Activated CD4-positive, alpha-beta memory T cell treated with anti-CD3 and anti-CD28 coated beads for 36 hours (primary cell): ENCODE measurements at regions not wholly inside any gene's neighbourhood (a gene's known extent, or its start where the extent isn't known, plus 50 kb on each side); places are given as distances from the start of the nearest gene placed in this dataset.

Experiments
- CTCF ChIA-PET: fragments of 350-600 bp; sonication (Branson Sonifier 250); formaldehyde crosslinking; loops from one replicate; lab custom pipeline; 2021; ENCODE audit warnings: antibody characterized with exemption, inconsistent platforms; lab: Charles Lee
- POLR2A ChIA-PET: fragments of 350-600 bp; sonication (Branson Sonifier 250); formaldehyde crosslinking; loops from one replicate; lab custom pipeline; 2021; ENCODE audit warnings: antibody characterized with exemption; lab: Charles Lee
- DNase-seq: peaks from one replicate; pipeline ENCODE4 v3.0.0-alpha.2; 2020
- H3K27ac Mint-ChIP-seq: one replicate; pipeline ENCODE4 v1.8.0; 2021; ENCODE audit warnings: mixed read lengths
- H3K27me3 Mint-ChIP-seq: one replicate; pipeline ENCODE4 v1.8.0; 2021; ENCODE audit warnings: mixed read lengths
- H3K36me3 Mint-ChIP-seq: one replicate; pipeline ENCODE4 v1.8.0; 2021; ENCODE audit warnings: mixed read lengths
- H3K4me1 Mint-ChIP-seq: one replicate; pipeline ENCODE4 v1.8.0; 2021; ENCODE audit warnings: low read depth, mixed read lengths
- H3K4me3 Mint-ChIP-seq: one replicate; pipeline ENCODE4 v1.8.0; 2021; ENCODE audit warnings: mild to moderate bottlenecking, mixed read lengths
- H3K9me3 Mint-ChIP-seq: one replicate; pipeline ENCODE4 v1.8.0; 2021; ENCODE audit warnings: mixed read lengths
- intact Hi-C: fragments of 100-400 bp; cut with micrococcal nuclease; formaldehyde crosslinking; loops from one replicate; pipeline ENCODE4 v1.15.1; 2023

- peaks cover 4% of the 10 kb centered on the region for H3K9me3 Mint-ChIP-seq
- H3K4me3 Mint-ChIP-seq = no peak overlapping the region
- DNase-seq = no peak
- no peaks in the 10 kb centered on the region for H3K36me3 Mint-ChIP-seq
- POLR2A ChIA-PET = no interaction called here
- intact Hi-C loops = no loop called here
- no peaks in the 10 kb centered on the region for H3K27me3 Mint-ChIP-seq
- CTCF ChIA-PET = interaction anchor here (1.1 kb wide), 1 partner anchor 616 kb away, joined by 3 read pairs; no protein-coding TSS in a partner anchor
- H3K4me1 Mint-ChIP-seq = no peaks in the 10 kb centered on the region
- no peak overlapping the region for H3K27ac Mint-ChIP-seq
These were observed 176.0 kb upstream of the COL3A1 start for GRCh38 chr2:188798159-188798558.

GRCh38 chr2:188805219-188805618 lies 169.0 kb upstream of the COL3A1 start:
- Mint-ChIP-seq H3K4me1 (no peaks in the 10 kb centered on the region), H3K4me3 (no peak overlapping the region), H3K36me3 (no peaks in the 10 kb centered on the region), H3K27ac (no peak overlapping the region), H3K27me3 (no peaks in the 10 kb centered on the region), H3K9me3 (peaks cover 7% of the 10 kb centered on the region)
- ChIA-PET CTCF (no interaction called here), POLR2A (interaction anchor here (0.7 kb wide), 1 partner anchor 1330 kb away, joined by 3 read pairs; no protein-coding TSS in a partner anchor)
- no peak for DNase-seq
- intact Hi-C loops = no loop called here

GRCh38 chr2:188808947-188809355 lies 165.2 kb upstream of the COL3A1 start:
- ChIA-PET POLR2A (no interaction called here), CTCF (no interaction called here)
- no peak overlapping the region for H3K4me3 Mint-ChIP-seq
- no peaks in the 10 kb centered on the region for H3K9me3 Mint-ChIP-seq
- no peak for DNase-seq
- intact Hi-C loops = no loop called here
- H3K4me1 Mint-ChIP-seq = no peaks in the 10 kb centered on the region
- H3K27ac Mint-ChIP-seq = no peak overlapping the region
- H3K36me3 Mint-ChIP-seq = no peaks in the 10 kb centered on the region
- H3K27me3 Mint-ChIP-seq = no peaks in the 10 kb centered on the region

GRCh38 chr2:188810586-188810985 lies 163.6 kb upstream of the COL3A1 start:
- intact Hi-C loops = no loop called here
- Mint-ChIP-seq H3K36me3 (no peaks in the 10 kb centered on the region), H3K4me1 (no peaks in the 10 kb centered on the region), H3K27me3 (no peaks in the 10 kb centered on the region), H3K9me3 (no peaks in the 10 kb centered on the region), H3K4me3 (no peak overlapping the region), H3K27ac (no peak overlapping the region)
- ChIA-PET POLR2A (no interaction called here), CTCF (interaction anchor here (1.4 kb wide), 1 partner anchor 173 kb away, joined by 3 read pairs; no protein-coding TSS in a partner anchor)
- DNase-seq = no peak

- ChIA-PET POLR2A (no interaction called here), CTCF (interaction anchor here (1.4 kb wide), 1 partner anchor 172 kb away, joined by 3 read pairs; no protein-coding TSS in a partner anchor)
- no peak for DNase-seq
- no peaks in the 10 kb centered on the region for H3K9me3 Mint-ChIP-seq
- no peak overlapping the region for H3K27ac Mint-ChIP-seq
- no peaks in the 10 kb centered on the region for H3K36me3 Mint-ChIP-seq
- intact Hi-C loops = no loop called here
- H3K4me3 Mint-ChIP-seq = no peak overlapping the region
- no peaks in the 10 kb centered on the region for H3K27me3 Mint-ChIP-seq
- H3K4me1 Mint-ChIP-seq = no peaks in the 10 kb centered on the region
These were observed 162.7 kb upstream of the COL3A1 start for GRCh38 chr2:188811522-188811921.

DNA sequence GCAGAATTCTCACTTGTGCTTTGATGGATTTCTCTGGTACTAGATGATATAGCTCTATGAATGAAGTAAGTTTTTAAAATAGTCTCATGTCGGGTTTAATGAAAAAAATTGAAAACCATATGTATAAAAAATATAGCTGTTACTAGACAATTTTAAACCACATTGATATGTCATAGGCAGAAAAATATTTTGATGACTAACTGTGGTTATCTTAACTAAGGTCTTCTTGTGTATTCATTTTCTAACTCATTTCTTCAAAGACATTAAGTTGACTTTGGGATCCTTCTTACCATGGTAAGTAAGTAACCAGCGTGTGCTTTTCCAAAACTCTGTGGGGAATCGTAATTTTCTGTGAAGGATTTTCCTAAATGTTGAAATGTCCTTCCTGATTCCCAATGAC lies 160.9 kb upstream of the COL3A1 start:
- no peaks in the 10 kb centered on the region for H3K36me3 Mint-ChIP-seq
- no peak overlapping the region for H3K4me3 Mint-ChIP-seq
- POLR2A ChIA-PET = no interaction called here
- H3K9me3 Mint-ChIP-seq = no peaks in the 10 kb centered on the region
- no peak for DNase-seq
- H3K27ac Mint-ChIP-seq = no peak overlapping the region
- H3K4me1 Mint-ChIP-seq = no peaks in the 10 kb centered on the region
- CTCF ChIA-PET = no interaction called here
- intact Hi-C loops = no loop called here
- no peaks in the 10 kb centered on the region for H3K27me3 Mint-ChIP-seq

DNA sequence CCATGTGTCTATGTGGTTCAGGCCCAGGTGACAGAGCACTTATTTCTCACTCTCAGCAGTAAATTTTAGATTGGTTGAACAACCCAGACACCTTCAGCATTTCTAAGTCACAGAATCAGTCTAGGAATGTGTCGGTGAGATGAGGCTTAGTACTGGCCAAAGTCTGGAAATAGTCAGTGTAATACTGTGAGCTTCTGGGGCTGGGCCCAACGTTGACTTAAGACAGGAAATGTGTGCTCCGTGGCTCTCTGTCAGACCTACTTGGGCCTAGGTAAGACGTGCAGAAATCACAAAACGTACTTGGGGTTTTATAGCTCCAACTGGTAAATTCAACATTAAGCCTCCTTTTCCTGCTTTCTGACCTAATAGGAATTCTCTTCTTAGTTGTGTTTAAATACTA lies 160.3 kb upstream of the COL3A1 start:
- Mint-ChIP-seq H3K9me3 (no peaks in the 10 kb centered on the region), H3K27me3 (no peaks in the 10 kb centered on the region), H3K4me3 (no peak overlapping the region), H3K36me3 (no peaks in the 10 kb centered on the region), H3K27ac (no peak overlapping the region), H3K4me1 (no peaks in the 10 kb centered on the region)
- intact Hi-C loops = no loop called here
- CTCF ChIA-PET = no interaction called here
- DNase-seq = no peak
- POLR2A ChIA-PET = no interaction called here

GRCh38 chr2:188819011-188819410 lies 155.2 kb upstream of the COL3A1 start:
- Mint-ChIP-seq H3K9me3 (no peaks in the 10 kb centered on the region), H3K36me3 (no peaks in the 10 kb centered on the region), H3K27ac (no peak overlapping the region), H3K4me3 (no peak overlapping the region), H3K27me3 (no peaks in the 10 kb centered on the region), H3K4me1 (no peaks in the 10 kb centered on the region)
- intact Hi-C loops = no loop called here
- CTCF ChIA-PET = no interaction called here
- no peak for DNase-seq
- POLR2A ChIA-PET = no interaction called here

DNA sequence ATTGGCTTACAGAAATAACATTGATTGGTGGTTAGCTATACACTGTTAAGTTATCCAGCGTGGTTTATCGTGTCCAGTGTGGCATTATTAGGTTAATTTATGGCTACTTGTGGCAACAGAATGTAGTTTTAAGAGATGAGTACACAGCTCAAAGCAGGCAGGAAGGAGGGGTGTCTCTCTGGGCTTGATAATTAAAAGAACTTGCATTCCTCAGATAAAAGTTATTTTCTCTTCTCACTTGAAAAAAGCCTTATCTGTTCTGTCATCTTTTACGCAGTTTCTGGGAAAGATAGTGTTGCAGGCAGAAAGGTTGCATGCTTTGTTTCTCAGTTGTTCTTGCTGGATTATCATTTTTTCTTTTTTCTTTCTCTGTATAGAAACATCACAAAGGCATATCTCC lies 154.4 kb upstream of the COL3A1 start:
- intact Hi-C loops = no loop called here
- H3K27ac Mint-ChIP-seq = no peak overlapping the region
- POLR2A ChIA-PET = no interaction called here

GRCh38 chr2:188820576-188820975 lies 153.6 kb upstream of the COL3A1 start:
- ChIA-PET POLR2A (no interaction called here), CTCF (no interaction called here)
- no peak overlapping the region for H3K27ac Mint-ChIP-seq
- no peaks in the 10 kb centered on the region for H3K36me3 Mint-ChIP-seq
- no peaks in the 10 kb centered on the region for H3K9me3 Mint-ChIP-seq
- H3K4me1 Mint-ChIP-seq = no peaks in the 10 kb centered on the region
- no peak overlapping the region for H3K4me3 Mint-ChIP-seq
- DNase-seq = no peak
- H3K27me3 Mint-ChIP-seq = no peaks in the 10 kb centered on the region
- intact Hi-C loops = no loop called here

More for the DNA sequence above, 154.4 kb upstream of the COL3A1 start:
- no peaks in the 10 kb centered on the region for H3K4me1 Mint-ChIP-seq
- no peaks in the 10 kb centered on the region for H3K9me3 Mint-ChIP-seq
- no peaks in the 10 kb centered on the region for H3K36me3 Mint-ChIP-seq
- H3K4me3 Mint-ChIP-seq = no peak overlapping the region
- no peaks in the 10 kb centered on the region for H3K27me3 Mint-ChIP-seq
- DNase-seq = no peak
- CTCF ChIA-PET = no interaction called here

DNA sequence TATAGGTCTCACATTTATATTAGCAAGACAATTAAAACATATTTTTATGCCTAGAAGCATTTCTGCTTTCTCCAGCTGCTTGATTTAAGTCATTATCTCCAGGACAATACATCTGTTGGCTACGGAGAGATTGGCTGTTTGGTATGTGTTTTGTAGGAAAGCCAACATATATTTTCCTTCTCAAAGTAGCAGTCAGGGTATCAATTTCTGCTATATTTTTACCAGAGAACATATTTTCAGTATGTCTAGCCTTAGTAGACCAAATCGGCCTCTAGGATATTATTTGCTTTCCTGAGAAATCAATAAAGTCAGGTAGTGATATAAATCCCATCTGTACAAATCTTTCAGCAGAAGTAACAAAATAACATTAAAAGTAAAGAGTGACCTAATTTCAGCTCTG lies 150.0 kb upstream of the COL3A1 start:
- no peak overlapping the region for H3K4me3 Mint-ChIP-seq
- no peak overlapping the region for H3K27ac Mint-ChIP-seq
- no peak for DNase-seq
- no peaks in the 10 kb centered on the region for H3K27me3 Mint-ChIP-seq
- H3K4me1 Mint-ChIP-seq = no peaks in the 10 kb centered on the region
- intact Hi-C loops = no loop called here
- no peaks in the 10 kb centered on the region for H3K9me3 Mint-ChIP-seq
- H3K36me3 Mint-ChIP-seq = no peaks in the 10 kb centered on the region
- CTCF ChIA-PET = no interaction called here
- POLR2A ChIA-PET = no interaction called here

GRCh38 chr2:188833331-188833730 lies 140.8 kb upstream of the COL3A1 start:
- ChIA-PET CTCF (no interaction called here), POLR2A (no interaction called here)
- H3K27ac Mint-ChIP-seq = no peak overlapping the region
- DNase-seq = no peak
- H3K9me3 Mint-ChIP-seq = peaks cover 15% of the 10 kb centered on the region
- no peak overlapping the region for H3K4me3 Mint-ChIP-seq
- H3K27me3 Mint-ChIP-seq = no peaks in the 10 kb centered on the region
- no peaks in the 10 kb centered on the region for H3K4me1 Mint-ChIP-seq
- no peaks in the 10 kb centered on the region for H3K36me3 Mint-ChIP-seq
- intact Hi-C loops = no loop called here

DNA sequence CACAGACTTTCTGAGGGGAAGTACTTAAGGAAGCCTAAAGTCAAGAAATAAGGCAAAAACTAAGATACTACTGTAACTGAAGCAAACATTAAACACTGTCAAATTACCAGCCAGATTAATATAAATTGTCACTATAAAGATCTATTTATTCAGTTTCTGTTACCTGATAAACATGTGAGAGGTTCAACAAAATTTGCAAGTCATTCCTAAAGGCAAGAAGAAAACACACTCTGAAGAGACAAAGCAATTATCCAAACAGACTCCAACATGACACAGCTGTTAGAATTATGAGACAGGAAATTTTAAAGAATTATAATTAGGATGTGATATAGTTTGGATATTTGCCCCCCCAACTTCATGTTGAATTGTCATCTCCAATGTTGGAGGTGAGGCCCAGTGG lies 140.4 kb upstream of the COL3A1 start:
- no peak overlapping the region for H3K27ac Mint-ChIP-seq
- intact Hi-C loops = no loop called here
- ChIA-PET POLR2A (no interaction called here), CTCF (no interaction called here)
- H3K9me3 Mint-ChIP-seq = peaks cover 16% of the 10 kb centered on the region
- H3K4me3 Mint-ChIP-seq = no peak overlapping the region
- H3K36me3 Mint-ChIP-seq = no peaks in the 10 kb centered on the region
- H3K4me1 Mint-ChIP-seq = no peaks in the 10 kb centered on the region
- DNase-seq = no peak
- H3K27me3 Mint-ChIP-seq = no peaks in the 10 kb centered on the region
